Activated B cell treated with CpG ODN at 0.5 μM for 24 hours (primary cell): ENCODE measurements at regions not wholly inside any gene's neighbourhood (a gene's known extent, or its start where the extent isn't known, plus 50 kb on each side); places are given as distances from the start of the nearest gene placed in this dataset.

Experiments used
- ATAC-seq: fragments of 200-7000 bp; cut with Tn5 transposase; one replicate; pipeline ENCODE4 v1.10.0; 2021; ENCODE audit warnings: low read depth, mild to moderate bottlenecking, moderate library complexity
- CTCF ChIA-PET: fragments of 350-600 bp; sonication (Branson Sonifier 250); formaldehyde crosslinking; loops from one replicate; lab custom pipeline; 2021; ENCODE audit warnings: antibody characterized with exemption; lab: Charles Lee
- POLR2A ChIA-PET: fragments of 350-600 bp; sonication (Branson Sonifier 250); formaldehyde crosslinking; loops from one replicate; lab custom pipeline; 2021; ENCODE audit warnings: antibody characterized with exemption; lab: Charles Lee
- DNase-seq: peaks from one replicate; pipeline ENCODE4 v3.0.0; 2022
- H3K27ac Mint-ChIP-seq: one replicate; pipeline ENCODE4 v1.8.0; 2020; ENCODE audit warnings: mixed read lengths
- H3K27me3 Mint-ChIP-seq: one replicate; pipeline ENCODE4 v1.8.0; 2021; ENCODE audit warnings: mixed read lengths
- H3K36me3 Mint-ChIP-seq: one replicate; pipeline ENCODE4 v1.8.0; 2021; ENCODE audit warnings: low read depth, mixed read lengths
- H3K4me1 Mint-ChIP-seq: one replicate; pipeline ENCODE4 v1.8.0; 2021; ENCODE audit warnings: mixed read lengths
- H3K4me3 Mint-ChIP-seq: one replicate; pipeline ENCODE4 v1.8.0; 2020; ENCODE audit warnings: mild to moderate bottlenecking, mixed read lengths
- H3K9me3 Mint-ChIP-seq: one replicate; pipeline ENCODE4 v1.8.0; 2020; ENCODE audit warnings: mixed read lengths
- CTCF ChIP-seq: fragments of 200-600 bp; IDR thresholded peaks from one replicate; pipeline ENCODE4 v1.8.0; 2022; ENCODE audit warnings: antibody characterized with exemption, mild to moderate bottlenecking
- intact Hi-C: fragments of 100-400 bp; cut with micrococcal nuclease; formaldehyde crosslinking; loops from one replicate; pipeline ENCODE4 v1.15.1; 2024

DNA sequence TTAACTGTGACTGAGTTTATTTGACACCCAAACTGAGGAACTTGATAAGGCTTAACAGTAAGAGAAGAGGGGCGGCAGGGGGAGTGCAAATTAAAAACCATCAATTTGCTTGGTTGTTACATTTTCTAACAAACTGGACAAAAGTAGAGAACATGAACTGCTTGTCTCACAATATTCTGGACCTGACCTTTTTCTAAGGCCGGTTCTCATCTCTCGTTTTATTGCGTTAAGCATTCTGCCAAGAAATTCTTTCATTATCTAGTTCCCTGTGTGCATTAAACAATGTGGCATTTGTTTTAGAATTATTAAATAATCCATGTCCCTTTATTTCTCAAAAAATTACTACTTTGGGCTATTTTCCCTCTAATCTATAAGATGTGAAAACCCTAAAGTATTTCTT, 565.2 kb upstream of the PKDCC start:
- no peaks in the 10 kb centered on the region for H3K27me3 Mint-ChIP-seq
- no peak for TF ChIP-seq CTCF
- H3K27ac Mint-ChIP-seq, result no peak overlapping the region
- intact Hi-C loops, result no loop called here
- ChIA-PET CTCF (no interaction called here), POLR2A (no interaction called here)
- peaks cover 4% of the 10 kb centered on the region for H3K9me3 Mint-ChIP-seq
- ATAC-seq (no peak), DNase-seq (no peak)
- H3K36me3 Mint-ChIP-seq, result no peaks in the 10 kb centered on the region
- H3K4me3 Mint-ChIP-seq, result no peak overlapping the region
- H3K4me1 Mint-ChIP-seq, result no peaks in the 10 kb centered on the region

DNA sequence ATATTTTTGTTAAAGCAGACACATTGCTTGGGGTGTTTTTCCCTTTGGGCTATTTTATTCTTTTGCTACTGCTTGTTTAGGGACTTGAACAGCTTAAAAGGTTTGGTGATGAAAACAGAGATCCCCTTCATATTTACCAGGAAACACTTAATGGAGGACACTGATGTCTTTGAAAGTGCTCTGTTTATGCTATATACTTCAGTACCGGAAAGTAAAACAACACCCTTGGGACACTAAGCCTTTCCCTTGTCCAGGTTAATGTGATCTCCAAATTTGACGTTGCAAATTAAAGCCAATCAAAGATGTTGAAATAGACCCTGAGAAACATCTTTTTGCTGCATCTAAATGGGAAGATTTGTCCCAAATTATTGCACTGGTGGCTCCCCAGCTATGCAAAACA, 564.6 kb upstream of the PKDCC start:
- Mint-ChIP-seq H3K36me3 (no peaks in the 10 kb centered on the region), H3K27ac (no peak overlapping the region), H3K4me3 (no peak overlapping the region), H3K27me3 (no peaks in the 10 kb centered on the region), H3K9me3 (peaks cover 4% of the 10 kb centered on the region), H3K4me1 (no peaks in the 10 kb centered on the region)
- CTCF ChIA-PET, result no interaction called here
- ATAC-seq (no peak), DNase-seq (no peak)
- POLR2A ChIA-PET, result no interaction called here
- TF ChIP-seq CTCF, result no peak
- intact Hi-C loops, result no loop called here

DNA sequence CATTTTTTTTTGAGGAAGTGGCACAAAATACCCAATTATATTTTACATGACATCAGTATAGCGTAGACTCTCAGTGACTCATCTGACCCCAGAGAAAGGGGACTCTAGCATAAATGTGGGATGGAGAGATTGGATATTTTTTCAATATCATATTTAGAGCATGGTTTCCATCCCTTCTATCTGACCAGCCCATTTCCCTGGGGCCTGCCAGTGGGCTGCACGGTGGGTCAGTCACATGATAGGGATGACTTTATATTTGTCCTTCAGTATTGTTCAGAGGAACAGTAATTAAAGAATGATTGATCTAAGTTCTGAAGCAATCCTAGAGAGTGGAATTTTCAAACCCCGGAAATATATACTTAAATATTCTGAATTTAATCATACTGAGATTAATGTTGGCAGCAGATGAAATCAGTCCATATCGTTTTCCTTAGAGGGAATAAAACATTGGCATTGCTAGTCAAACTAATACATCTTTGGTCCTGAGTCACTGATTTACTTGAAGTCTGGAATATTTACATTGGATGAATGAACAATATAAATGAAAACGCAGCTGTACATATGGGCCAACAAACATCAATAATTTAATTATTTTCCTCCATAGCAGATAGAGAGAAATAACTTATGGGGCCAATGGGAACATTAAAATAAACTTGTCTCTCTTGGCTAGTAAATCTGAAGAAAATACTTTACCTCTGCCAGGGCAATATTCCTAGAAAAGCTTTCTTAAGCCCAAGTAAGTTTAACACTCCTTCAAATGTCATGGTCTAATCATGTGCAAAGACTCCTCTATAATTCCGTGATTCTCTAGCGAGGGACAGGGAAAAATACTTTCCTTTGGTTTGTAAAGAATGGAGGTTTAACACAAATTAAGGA, 563.6 kb upstream of the PKDCC start:
- H3K27me3 Mint-ChIP-seq, result no peaks in the 10 kb centered on the region
- H3K4me1 Mint-ChIP-seq, result no peaks in the 10 kb centered on the region
- no peak overlapping the region for H3K4me3 Mint-ChIP-seq
- DNase-seq (no peak), ATAC-seq (no peak)
- no peaks in the 10 kb centered on the region for H3K36me3 Mint-ChIP-seq
- intact Hi-C loops, result no loop called here
- peaks cover 4% of the 10 kb centered on the region for H3K9me3 Mint-ChIP-seq
- H3K27ac Mint-ChIP-seq, result no peak overlapping the region
- CTCF ChIA-PET, result no interaction called here
- TF ChIP-seq CTCF, result no peak
- POLR2A ChIA-PET, result no interaction called here

DNA sequence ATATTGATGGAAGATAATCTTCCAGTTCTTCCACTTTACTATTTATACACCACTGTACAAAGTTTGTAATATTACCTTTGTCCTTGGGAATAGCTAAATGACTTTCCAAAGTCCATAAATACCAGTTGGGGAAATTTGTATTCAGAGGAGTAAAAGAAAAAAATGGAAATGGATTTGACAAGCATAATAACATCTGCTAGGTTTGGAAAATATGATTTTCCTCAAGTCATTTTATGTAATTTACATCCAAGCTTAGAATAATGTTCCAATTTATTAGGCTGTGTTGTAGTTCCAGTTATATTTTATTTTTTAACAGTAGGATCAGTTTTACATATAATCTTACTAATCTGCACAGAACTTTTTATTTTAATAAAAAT, 563.0 kb upstream of the PKDCC start:
- H3K27ac Mint-ChIP-seq, result no peak overlapping the region
- ChIA-PET CTCF (no interaction called here), POLR2A (no interaction called here)
- peaks cover 4% of the 10 kb centered on the region for H3K9me3 Mint-ChIP-seq
- H3K27me3 Mint-ChIP-seq, result no peaks in the 10 kb centered on the region
- no peak for TF ChIP-seq CTCF
- no peak for DNase-seq
- no peaks in the 10 kb centered on the region for H3K4me1 Mint-ChIP-seq
- no peaks in the 10 kb centered on the region for H3K36me3 Mint-ChIP-seq
- intact Hi-C loops, result no loop called here
- no peak overlapping the region for H3K4me3 Mint-ChIP-seq
- ATAC-seq, result no peak

DNA sequence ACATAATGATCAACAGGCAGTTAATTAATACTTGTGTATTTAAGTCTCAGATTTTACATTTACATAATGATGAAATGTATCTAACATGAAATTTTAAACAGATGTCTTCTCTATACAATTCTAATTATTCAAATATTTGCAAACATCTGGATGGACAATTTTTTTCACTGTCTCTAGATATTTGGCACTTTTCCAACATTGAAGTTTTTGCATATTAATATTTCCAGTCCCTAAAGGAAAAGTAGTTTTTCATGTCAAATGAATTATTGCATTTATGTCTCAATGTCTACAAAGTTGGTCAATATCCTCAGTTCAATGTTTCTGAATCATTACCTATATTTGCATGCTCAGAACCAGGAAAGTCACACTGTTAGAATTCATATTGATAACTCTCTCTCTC, 560.9 kb upstream of the PKDCC start:
- no peaks in the 10 kb centered on the region for H3K27me3 Mint-ChIP-seq
- H3K4me1 Mint-ChIP-seq, result no peaks in the 10 kb centered on the region
- no peaks in the 10 kb centered on the region for H3K36me3 Mint-ChIP-seq
- peaks cover 4% of the 10 kb centered on the region for H3K9me3 Mint-ChIP-seq
- ATAC-seq (no peak), DNase-seq (no peak)
- H3K27ac Mint-ChIP-seq, result no peak overlapping the region
- CTCF ChIA-PET, result no interaction called here
- intact Hi-C loops, result no loop called here
- no peak overlapping the region for H3K4me3 Mint-ChIP-seq
- TF ChIP-seq CTCF, result no peak
- POLR2A ChIA-PET, result no interaction called here
